ENCODE measurements at regions not wholly inside any gene's neighbourhood (a gene's known extent, or its start where the extent isn't known, plus 50 kb on each side); places are given as distances from the start of the nearest gene placed in this dataset.

DNA sequence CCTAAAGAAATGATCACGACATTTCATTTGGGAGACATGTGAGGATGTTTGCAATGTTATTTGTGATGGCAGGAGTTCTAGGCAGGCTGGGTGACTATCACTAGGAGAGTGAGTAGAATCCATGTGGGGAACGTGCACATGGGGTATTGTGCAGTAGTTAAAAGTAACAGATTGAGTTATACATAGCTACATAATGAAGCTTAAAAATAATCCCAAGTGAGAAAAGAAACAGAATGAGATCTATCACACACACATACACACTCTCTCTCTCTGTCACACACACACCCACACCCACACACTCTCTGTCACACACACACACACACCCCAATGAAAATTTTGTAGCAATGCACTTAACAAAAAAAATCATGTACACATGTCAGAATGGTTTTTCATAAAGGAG lies 218.7 kb upstream of the ARG1 start:
- intact Hi-C loops (cut with DNase I): no loop called here
- no peaks in the 10 kb centered on the region for H3K4me1 ChIP-seq
- no peak overlapping the region for H3K27ac ChIP-seq
- H3K27me3 ChIP-seq: no peaks in the 10 kb centered on the region
- TF ChIP-seq, protein P1, sequence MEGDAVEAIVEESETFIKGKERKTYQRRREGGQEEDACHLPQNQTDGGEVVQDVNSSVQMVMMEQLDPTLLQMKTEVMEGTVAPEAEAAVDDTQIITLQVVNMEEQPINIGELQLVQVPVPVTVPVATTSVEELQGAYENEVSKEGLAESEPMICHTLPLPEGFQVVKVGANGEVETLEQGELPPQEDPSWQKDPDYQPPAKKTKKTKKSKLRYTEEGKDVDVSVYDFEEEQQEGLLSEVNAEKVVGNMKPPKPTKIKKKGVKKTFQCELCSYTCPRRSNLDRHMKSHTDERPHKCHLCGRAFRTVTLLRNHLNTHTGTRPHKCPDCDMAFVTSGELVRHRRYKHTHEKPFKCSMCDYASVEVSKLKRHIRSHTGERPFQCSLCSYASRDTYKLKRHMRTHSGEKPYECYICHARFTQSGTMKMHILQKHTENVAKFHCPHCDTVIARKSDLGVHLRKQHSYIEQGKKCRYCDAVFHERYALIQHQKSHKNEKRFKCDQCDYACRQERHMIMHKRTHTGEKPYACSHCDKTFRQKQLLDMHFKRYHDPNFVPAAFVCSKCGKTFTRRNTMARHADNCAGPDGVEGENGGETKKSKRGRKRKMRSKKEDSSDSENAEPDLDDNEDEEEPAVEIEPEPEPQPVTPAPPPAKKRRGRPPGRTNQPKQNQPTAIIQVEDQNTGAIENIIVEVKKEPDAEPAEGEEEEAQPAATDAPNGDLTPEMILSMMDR (IDR thresholded peaks at IDR 0.05): no peak
- H3K9me3 ChIP-seq: no peaks in the 10 kb centered on the region
- H3K36me3 ChIP-seq: no peaks in the 10 kb centered on the region
- DNase-seq (ENCODE audit: low spot score in 2 of 2): no peak
- no peak overlapping the region for H3K4me3 ChIP-seq

DNA sequence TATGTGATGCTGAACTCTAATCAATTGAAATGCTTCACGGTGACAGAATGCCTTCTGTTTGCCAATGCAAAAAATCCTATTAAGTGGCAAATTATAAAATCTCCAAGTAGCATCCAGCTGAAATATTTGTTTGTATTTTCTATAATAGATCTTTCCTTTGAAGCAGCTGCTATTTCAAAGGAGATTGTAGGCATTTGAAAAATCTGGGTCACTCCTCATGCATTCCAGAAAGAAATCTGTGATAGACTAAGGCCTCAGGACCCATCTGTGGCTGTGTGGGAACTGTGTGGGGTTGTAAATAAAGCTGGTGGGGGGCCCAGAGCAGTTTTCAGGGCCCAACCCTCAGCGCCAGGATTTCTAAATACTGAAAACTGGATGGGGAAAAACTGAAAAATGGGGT lies 216.9 kb upstream of the ARG1 start:
- no peak overlapping the region for H3K4me3 ChIP-seq
- H3K4me1 ChIP-seq: no peaks in the 10 kb centered on the region
- no peak for DNase-seq (ENCODE audit: low spot score in 2 of 2)
- H3K27me3 ChIP-seq: no peaks in the 10 kb centered on the region
- TF ChIP-seq, protein P1 (IDR thresholded peaks at IDR 0.05): no peak
- no peaks in the 10 kb centered on the region for H3K9me3 ChIP-seq
- no peaks in the 10 kb centered on the region for H3K36me3 ChIP-seq
- H3K27ac ChIP-seq: no peak overlapping the region
- intact Hi-C loops (cut with DNase I): no loop called here

DNA sequence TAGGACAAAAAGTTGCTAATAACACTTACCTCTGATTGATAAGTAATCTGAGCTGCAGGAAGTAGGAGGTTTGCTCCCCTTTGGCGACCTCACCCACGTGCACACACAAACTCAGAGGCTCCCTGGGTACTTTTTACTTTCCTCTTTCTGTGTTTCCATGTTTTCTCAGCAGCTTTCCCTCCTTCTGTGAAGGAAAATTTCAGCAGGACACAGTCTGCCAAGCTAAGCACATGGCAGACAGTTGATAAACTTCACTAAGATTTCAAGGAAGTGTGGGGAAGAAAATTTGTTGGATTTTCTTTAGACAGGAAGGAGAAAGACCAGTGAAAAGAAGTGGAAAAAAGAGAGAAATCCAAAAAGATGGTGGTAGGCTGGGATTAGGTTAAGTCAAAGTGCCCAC lies 215.5 kb upstream of the ARG1 start:
- H3K4me1 ChIP-seq: no peaks in the 10 kb centered on the region
- H3K36me3 ChIP-seq: no peaks in the 10 kb centered on the region
- no peaks in the 10 kb centered on the region for H3K27me3 ChIP-seq
- no peak for DNase-seq (ENCODE audit: low spot score in 2 of 2)
- intact Hi-C loops (cut with DNase I): no loop called here
- no peak overlapping the region for H3K27ac ChIP-seq
- H3K9me3 ChIP-seq: no peaks in the 10 kb centered on the region
- no peak overlapping the region for H3K4me3 ChIP-seq
- TF ChIP-seq, protein P1 (IDR thresholded peaks at IDR 0.05): no peak

DNA sequence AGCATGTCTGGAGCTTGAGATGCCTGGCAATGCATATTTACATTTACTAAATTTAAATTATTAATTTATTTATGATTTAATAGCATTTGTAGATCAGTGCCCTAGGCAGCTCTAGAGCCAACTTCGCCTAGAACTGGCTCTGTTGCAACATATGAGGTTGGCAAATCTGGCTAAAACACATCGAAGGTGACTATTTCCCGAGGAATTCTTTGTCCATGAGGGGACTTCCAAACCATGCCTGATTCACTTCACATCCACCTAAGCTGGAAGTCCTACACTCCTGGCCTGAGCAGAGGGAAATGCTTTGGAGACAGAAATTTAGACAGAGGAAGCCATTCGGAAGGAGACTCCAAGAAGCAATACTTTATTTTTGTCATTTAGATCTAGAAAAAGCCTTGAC lies 211.0 kb upstream of the ARG1 start:
- TF ChIP-seq, protein P1 (IDR thresholded peaks at IDR 0.05): no peak
- no peaks in the 10 kb centered on the region for H3K9me3 ChIP-seq
- no peaks in the 10 kb centered on the region for H3K36me3 ChIP-seq
- no peaks in the 10 kb centered on the region for H3K4me1 ChIP-seq
- H3K27ac ChIP-seq: no peak overlapping the region
- no peak for DNase-seq (ENCODE audit: low spot score in 2 of 2)
- H3K27me3 ChIP-seq: no peaks in the 10 kb centered on the region
- intact Hi-C loops (cut with DNase I): no loop called here
- no peak overlapping the region for H3K4me3 ChIP-seq

DNA sequence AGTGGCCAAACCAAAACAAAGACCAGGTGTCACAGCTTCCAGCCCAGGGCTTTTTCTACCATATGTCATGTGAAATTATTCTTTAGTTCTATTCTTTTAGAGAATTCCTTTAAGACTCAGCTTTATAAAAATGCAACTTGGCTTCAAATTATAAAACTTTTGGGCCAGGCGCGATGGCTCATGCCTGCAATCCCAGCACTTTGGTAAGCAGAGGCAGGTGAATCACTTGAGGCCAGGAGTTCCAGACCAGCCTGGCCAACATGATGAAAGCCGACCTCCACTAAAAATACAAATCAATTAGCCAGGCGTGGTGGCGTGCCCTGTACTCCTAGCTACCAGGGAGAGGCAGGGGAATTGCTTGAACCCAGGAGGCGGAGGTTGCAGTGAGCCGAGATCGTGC lies 210.3 kb upstream of the ARG1 start:
- TF ChIP-seq, protein P1 (IDR thresholded peaks at IDR 0.05): no peak

More for the DNA sequence above, 210.3 kb upstream of the ARG1 start:
- no peak overlapping the region for H3K27ac ChIP-seq
- DNase-seq (ENCODE audit: low spot score in 2 of 2): no peak
- no peaks in the 10 kb centered on the region for H3K9me3 ChIP-seq
- no peaks in the 10 kb centered on the region for H3K36me3 ChIP-seq
- H3K4me3 ChIP-seq: no peak overlapping the region
- no peaks in the 10 kb centered on the region for H3K4me1 ChIP-seq
- H3K27me3 ChIP-seq: no peaks in the 10 kb centered on the region
- intact Hi-C loops (cut with DNase I): no loop called here
